Left forelimb (tissue), 1 donor: ENCODE measurements at regions not wholly inside any gene's neighbourhood (a gene's known extent, or its start where the extent isn't known, plus 50 kb on each side); places are given as distances from the start of the nearest gene placed in this dataset.
A peak's percentile ranks its signal among the peaks of the same experiment; 100 is the strongest.

Experiments
- DNase-seq: peaks from one replicate; pipeline ENCODE4 v3.0.0-alpha.2; 2018; ENCODE audit warnings: low spot score

DNA sequence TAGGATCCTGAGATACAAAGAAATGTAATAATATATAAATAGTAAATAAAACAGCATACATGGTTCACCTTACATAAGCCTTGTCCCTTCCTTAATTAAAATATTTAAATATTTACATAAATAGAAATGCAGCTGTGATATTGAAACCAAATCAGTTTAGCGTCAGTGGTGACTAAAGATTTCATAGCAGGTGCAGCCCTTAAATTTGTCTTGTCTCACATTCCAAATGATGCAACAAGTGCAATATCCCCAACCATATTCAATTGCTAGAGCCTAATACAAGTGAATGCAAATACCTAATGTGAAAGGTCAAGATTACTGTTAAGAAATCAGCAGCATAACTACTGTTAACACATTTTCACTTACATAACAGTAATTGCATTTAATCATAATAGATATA is 539.5 kb downstream of the NYAP2 start:
- DNase-seq: no peak

GRCh38 chr2:225937625-225938187 is 538.2 kb downstream of the NYAP2 start:
- DNase-seq: no peak

DNA sequence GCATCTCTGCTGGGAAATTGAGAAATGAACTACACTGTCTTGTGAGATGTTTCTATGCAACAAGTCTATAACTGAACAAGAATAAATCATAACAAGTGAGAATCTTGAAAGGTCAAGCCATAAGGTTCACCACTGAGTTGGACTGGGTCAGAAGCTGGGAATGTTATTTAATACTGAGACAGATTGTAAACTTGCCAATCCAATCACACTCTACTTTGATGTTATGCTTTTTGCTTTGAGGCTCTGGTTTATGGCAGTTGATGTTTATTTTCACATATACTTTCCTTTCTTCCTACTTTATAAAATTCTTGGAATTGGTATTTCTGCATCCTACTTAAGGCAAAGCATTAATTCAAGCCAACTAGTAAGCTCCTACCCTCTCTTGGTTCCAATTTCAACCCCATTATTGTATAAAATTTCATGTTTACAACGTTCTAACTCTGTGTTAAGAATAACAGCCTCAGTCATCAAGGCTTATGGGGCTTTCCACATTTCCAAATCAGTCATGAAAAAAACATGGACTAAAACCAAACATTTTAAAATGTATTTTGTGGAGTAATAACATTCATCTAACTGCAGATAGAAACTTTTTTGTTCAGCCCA is 533.4 kb downstream of the NYAP2 start:
- no peak for DNase-seq

DNA sequence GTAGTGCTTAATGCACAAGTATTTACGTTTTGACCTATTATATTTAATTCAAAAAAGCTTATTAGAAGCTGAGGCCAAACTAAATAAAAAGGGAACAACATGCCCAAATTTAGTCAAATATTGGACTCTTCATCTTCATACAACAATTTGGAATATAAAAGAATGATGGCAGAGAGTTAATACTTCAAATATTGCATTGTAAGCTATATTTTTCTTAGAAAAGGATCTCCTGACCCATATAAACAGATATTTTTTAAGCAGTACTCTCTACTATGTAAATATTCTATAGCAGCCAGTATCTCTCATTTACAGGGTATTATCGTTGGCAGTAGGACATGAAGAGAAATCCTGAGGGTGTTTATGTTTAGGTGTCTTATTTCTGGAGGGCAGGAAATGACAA is 531.2 kb downstream of the NYAP2 start:
- no peak for DNase-seq

GRCh38 chr2:225920621-225921220 is 521.2 kb downstream of the NYAP2 start:
- DNase-seq: no peak

- DNase-seq: no peak
These were observed 517.2 kb downstream of the NYAP2 start for GRCh38 chr2:225916692-225917091.

- DNase-seq: no peak
These were observed 511.5 kb downstream of the NYAP2 start for GRCh38 chr2:225911019-225911418.

DNA sequence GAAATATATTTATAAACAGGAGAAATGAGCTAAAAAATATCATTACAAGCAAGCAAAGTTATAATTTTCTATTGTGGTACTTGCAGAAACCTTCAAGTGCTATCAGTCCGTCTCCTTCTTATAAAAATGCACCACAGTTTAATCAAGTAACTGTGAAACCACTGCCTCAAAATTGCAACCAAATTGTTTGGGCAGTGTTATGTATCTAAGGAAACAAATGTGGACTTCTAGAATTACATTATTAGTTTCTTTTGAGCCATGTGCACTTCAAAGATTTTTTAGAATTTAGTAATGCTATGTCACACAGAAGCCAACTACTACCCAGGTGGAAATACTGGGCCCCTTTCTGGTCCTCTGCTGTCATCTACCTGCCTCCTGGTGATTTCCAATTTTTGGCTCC is 495.6 kb downstream of the NYAP2 start:
- DNase-seq: no peak

DNA sequence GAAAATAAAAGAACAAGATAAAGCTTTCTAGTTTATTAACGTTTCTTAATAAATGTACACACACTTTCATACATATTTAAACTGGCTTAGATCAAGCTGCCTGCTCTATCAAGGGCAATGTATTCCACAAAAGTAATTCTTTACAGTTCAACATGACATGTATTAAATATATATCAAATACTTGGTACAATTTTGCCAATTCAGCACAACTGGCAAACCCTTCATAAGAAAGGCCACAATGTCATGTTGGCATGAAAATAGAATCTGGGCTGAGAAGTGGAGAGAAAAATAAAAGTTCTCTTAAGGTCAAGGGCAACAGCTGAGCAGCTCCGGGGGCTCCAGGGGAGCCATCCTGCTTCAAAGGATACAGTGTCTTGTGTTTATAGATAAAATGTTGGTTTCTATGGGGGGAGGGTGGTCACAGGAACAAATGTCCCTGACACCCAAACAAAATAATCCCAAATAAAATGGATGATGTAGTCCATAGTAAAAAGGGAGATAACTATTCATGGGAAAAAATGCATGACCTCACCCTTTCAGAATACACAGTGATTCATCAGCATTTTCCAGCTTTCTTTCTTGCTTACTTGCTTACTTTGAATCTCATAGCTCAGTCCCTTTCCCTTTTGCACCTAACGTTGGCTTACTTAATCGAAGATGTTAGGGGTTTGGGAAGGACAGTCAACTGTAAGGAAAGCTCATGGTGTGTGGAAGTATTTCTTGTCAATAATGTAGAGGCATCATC is 494.9 kb downstream of the NYAP2 start:
- DNase-seq: no peak

GRCh38 chr2:225893151-225893550 is 493.6 kb downstream of the NYAP2 start:
- no peak for DNase-seq

DNA sequence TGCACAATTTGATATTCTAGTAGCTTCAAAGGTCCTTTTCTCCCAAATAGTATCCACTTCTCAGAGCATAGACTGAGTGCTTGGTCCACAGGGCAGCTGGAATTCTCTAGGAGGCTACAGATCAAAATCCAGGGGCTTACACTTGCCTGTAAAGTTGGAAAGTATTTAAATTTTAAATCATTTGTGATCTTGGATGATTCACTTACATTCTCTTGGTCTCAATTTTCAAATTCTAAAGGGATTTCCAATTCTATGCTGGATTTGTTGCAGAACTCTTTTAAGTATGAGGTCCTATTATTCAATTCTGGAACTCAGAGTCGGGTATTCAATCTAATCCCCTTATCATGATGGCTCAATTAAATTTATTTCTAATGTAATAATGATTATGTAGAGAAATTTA is 492.3 kb downstream of the NYAP2 start:
- no peak for DNase-seq

DNA sequence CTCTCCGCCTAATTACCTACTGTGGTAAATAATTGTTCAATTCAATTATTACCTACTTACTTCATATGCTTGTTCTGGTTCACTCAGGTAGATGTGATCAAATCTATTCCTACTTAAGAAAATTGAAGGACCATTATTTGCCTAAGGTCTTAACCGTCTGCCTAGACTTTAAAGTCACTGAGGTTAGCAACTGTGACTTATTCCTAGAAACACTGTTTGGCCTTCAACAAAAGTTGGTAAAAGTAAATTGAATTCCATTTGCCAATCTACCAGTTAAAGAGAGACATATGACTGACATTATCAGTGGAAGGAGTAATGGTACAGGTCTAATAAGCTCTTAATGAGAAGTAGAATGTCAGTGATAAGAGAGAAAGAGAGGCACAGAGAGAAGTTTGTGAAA is 491.5 kb downstream of the NYAP2 start:
- no peak for DNase-seq

DNA sequence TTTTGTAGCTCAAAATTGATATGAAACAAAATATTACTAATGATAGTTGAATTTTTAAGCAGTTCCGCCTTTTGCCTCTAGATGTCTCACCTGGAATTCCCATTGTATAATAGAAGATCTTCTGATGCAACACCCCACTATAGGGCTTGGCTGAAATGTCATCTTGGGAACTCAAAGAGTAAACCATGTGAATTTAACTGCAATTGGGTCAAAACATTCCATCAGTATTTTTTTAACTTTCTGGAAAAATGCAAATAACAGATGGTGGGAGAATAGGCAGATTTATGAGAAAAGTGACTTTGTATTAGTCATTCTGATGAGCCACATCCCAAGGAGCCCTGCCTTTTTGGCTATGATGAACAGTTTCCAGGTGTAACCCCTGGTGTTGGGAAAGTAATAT is 489.9 kb downstream of the NYAP2 start:
- DNase-seq: no peak

- DNase-seq: no peak
These were observed 467.6 kb downstream of the NYAP2 start for GRCh38 chr2:225867071-225867470.

GRCh38 chr2:225865468-225865867 is 466.0 kb downstream of the NYAP2 start:
- no peak for DNase-seq

DNA sequence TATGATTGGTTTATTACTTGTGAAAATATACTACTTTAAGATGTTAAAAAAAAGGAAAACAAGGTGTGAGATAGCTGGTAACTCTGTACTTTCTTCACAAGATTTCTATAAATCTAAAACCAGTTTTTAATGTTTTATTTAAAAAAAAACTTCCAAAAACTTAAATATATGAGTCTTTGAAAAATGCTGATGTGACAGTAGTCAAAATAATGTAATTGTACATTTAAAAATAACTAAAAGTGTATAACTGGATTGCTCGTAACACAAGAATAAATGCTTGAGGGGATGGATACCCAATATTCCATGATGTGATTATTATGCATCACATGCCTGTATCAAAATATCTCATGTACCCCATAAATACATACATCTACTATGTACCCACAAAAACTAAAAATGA is 464.9 kb downstream of the NYAP2 start:
- no peak for DNase-seq

- no peak for DNase-seq
These were observed 443.4 kb downstream of the NYAP2 start for GRCh38 chr2:225842939-225843338.

- DNase-seq: no peak
These were observed 441.8 kb downstream of the NYAP2 start for GRCh38 chr2:225841314-225841713.

DNA sequence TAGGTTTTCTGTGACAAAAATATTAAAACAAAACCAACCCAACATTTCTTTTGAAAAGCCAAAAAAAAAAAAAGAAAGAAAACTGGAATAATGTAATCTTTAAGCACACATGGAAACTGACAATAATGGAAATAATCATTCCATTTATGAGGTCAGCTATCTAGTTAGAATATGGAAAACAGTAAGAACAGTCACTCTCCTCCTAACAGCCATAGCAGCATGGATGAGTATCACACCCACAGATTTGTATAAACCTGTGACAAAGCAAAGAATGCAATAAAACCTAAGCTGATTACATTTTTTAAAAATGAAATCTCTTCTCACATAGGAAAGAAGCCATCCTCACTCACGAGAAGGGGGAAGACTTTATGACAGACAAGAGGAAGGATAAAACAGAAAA is 437.8 kb downstream of the NYAP2 start:
- DNase-seq: no peak

DNA sequence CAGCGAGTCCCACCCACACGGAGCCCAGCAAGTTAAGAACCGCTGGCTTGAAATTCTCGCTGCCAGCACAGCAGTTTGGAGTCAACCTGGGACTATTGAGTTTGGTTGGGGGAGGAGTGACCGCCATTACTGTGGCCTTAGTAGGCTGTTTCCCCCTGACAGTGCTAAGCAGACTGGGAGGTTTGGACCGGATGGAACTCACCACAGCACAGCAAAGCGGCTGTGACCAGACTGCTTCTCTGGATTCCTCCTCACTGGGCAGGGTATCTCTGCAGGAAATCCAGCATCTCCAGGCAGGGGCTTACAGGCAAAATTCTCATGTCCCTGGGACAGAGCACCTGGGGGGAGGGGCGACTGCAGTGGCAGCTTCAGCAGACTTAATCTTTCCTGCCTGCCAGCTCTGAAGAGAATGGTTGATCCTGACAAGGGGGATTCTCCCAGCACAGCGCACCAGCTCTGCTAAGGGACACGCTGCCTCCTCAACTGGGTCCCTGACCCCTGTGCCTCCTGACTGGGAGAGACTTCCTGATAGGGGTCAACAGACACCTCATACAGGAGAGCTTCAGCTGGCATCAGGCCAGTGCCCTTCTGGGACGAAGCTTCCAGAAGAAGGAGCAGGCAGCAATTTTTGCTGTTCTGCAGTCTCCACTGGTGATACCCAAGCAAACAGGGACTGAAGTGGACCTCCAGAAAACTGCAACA is 425.4 kb downstream of the NYAP2 start:
- no peak for DNase-seq

DNA sequence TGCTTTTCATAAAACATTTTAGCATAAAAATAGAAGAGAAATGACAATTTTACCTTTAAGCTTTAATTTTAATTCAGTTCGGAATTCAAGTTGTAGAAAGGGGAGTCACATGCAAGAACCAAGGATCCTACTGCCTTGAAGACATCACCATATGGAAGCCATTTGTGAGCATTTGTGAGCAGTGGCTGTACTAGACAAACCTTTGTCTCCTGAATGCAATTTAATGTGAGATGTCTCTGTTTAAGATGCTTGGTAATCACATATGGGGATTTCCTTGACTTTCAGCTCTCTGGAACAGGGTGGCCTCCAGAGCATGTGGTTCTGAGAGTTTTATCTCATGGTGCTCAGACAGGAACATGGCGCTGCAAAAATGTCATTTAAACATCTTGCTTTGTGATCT is 421.8 kb downstream of the NYAP2 start:
- no peak for DNase-seq

GRCh38 chr2:225820826-225821225 is 421.3 kb downstream of the NYAP2 start:
- peak; percentile 66 for DNase-seq

- no peak for DNase-seq
These were observed 415.0 kb downstream of the NYAP2 start for GRCh38 chr2:225814554-225814953.
